SK-N-SH treated with all-trans-retinoic acid at 6 μM for 48 hours (cell line): ENCODE measurements at regions not wholly inside any gene's neighbourhood (a gene's known extent, or its start where the extent isn't known, plus 50 kb on each side); places are given as distances from the start of the nearest gene placed in this dataset.

Experiments
- CREB5 ChIP-seq: fragments of 250-450 bp; sonication (Bioruptor Pico); IDR thresholded peaks from 2 replicates; pipeline ENCODE4 v1.5.1; 2020; ENCODE audit warnings: low read depth, mild to moderate bottlenecking, moderate library complexity
- CSRNP3 ChIP-seq: fragments of 250-450 bp; sonication (Bioruptor Pico); IDR thresholded peaks from 2 replicates; pipeline ENCODE4 v1.5.1; 2021; ENCODE audit warnings: mild to moderate bottlenecking, moderate library complexity
- GLIS3 ChIP-seq: fragments of 250-450 bp; sonication (Bioruptor Pico); IDR thresholded peaks from 2 replicates; pipeline ENCODE4 v1.5.0; 2020; ENCODE audit warnings: mild to moderate bottlenecking, moderate library complexity
- PATZ1 ChIP-seq: fragments of 250-450 bp; sonication (Bioruptor Pico); IDR thresholded peaks from 2 replicates; pipeline ENCODE4 v1.8.0; 2020; ENCODE audit warnings: mild to moderate bottlenecking, moderate library complexity, borderline replicate concordance
- PPARA ChIP-seq: fragments of 250-450 bp; sonication (Bioruptor Pico); IDR thresholded peaks from 2 replicates; pipeline ENCODE4 v1.5.0; 2020; ENCODE audit warnings: mild to moderate bottlenecking, borderline replicate concordance
- RARB ChIP-seq: fragments of 250-450 bp; sonication (Bioruptor Pico); IDR thresholded peaks from 2 replicates; pipeline ENCODE4 v1.8.0; 2021; ENCODE audit warnings: mild to moderate bottlenecking, moderate library complexity
- SNAI2 ChIP-seq: fragments of 250-450 bp; sonication (Bioruptor Pico); IDR thresholded peaks from 2 replicates; pipeline ENCODE4 v1.5.0; 2020; ENCODE audit warnings: mild to moderate bottlenecking, moderate library complexity
- TOX ChIP-seq: fragments of 250-450 bp; sonication (Bioruptor Pico); IDR thresholded peaks from 2 replicates; pipeline ENCODE4 v1.8.0; 2021; ENCODE audit warnings: mild to moderate bottlenecking, moderate library complexity, borderline replicate concordance
- ZFP3 ChIP-seq: fragments of 250-450 bp; sonication (Bioruptor Pico); IDR thresholded peaks from 2 replicates; pipeline ENCODE4 v1.5.0; 2020; ENCODE audit warnings: mild to moderate bottlenecking, moderate library complexity
- ZNF70 ChIP-seq: fragments of 450-650 bp; formaldehyde crosslinking; IDR thresholded peaks from 2 replicates; pipeline ENCODE4 v1.5.0; 2020; ENCODE audit warnings: mild to moderate bottlenecking, moderate library complexity

DNA sequence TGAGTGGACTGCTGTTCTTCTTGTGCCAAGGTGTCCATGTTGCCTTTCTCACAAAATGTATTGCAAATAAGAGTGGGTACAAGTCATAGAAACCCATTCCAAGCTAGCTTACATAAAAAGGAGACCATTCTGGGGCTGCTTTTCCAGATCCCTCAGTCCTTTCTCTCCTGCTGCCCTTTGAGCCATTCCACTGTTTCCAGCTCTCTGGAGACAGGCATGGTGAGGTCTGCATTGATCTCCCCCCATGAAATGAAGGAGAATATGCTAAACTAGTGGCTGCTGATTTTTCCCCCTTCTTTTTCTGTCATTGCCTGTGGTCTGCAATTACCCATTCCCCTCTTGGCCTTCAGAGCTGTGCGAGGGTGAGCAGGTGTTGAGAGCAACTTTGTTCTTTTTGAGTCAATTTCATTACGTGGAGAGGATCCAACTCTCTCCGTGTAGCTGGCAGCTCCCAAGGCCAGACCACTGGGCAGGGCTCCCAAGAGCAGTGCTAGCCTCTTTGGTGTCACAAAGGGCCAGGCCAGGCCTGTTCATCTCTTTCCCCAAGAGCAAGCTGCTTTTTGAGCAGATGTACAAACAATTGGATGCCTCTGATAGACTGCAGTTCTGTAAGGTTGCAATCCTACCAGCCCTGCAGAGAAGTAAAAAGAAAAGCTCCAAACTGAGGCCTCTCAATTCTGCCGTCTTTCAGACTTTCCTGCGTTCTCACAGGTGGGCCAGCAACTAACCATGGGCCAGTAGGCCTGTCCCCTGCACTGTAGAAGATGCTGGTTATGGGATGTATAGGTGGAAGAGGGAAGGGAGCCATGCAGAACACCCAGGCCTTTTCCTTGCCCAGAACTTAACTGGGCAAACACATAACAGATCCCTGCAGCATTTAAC is 96.1 kb upstream of the ARMC2 start:
- TF ChIP-seq RARB (CRISPR knock-in tag) (no peak), ZNF70 (CRISPR knock-in tag) (no peak), SNAI2 (CRISPR knock-in tag) (no peak), ZFP3 (CRISPR knock-in tag) (no peak), TOX (CRISPR knock-in tag) (no peak), PATZ1 (CRISPR knock-in tag) (no peak), GLIS3 (CRISPR knock-in tag) (no peak), CSRNP3 (CRISPR knock-in tag) (no peak), CREB5 (CRISPR knock-in tag) (no peak), PPARA (CRISPR knock-in tag) (no peak)
